ENCODE measurements at regions not wholly inside any gene's neighbourhood (a gene's known extent, or its start where the extent isn't known, plus 50 kb on each side); places are given as distances from the start of the nearest gene placed in this dataset.

- Histone ChIP-seq H3K36me3 (ENCODE audit: control insufficient read depth, insufficient read depth, low read length) (no peaks in the 10 kb centered on the region), H3K4me3 (ENCODE audit: low read depth, low read length) (no peak overlapping the region), H3K9me3 (no peaks in the 10 kb centered on the region), H3K27me3 (replicated peaks; ENCODE audit: control insufficient read depth, insufficient read depth, low read length) (no peaks in the 10 kb centered on the region), H3K4me1 (no peaks in the 10 kb centered on the region)
- H3K27ac Mint-ChIP-seq (ENCODE audit: unreplicated experiment) = no peak overlapping the region
- ChIA-PET POLR2A (no interaction called here), CTCF (no interaction called here)
- no peak overlapping the region for H3K4me3 Mint-ChIP-seq (ENCODE audit: unreplicated experiment)
- H3K9me3 Mint-ChIP-seq (ENCODE audit: unreplicated experiment) = no peaks in the 10 kb centered on the region
- no peak for DNase-seq
- no peaks in the 10 kb centered on the region for H3K4me1 Mint-ChIP-seq (ENCODE audit: low read depth, unreplicated experiment)
- TF ChIP-seq, protein P1, sequence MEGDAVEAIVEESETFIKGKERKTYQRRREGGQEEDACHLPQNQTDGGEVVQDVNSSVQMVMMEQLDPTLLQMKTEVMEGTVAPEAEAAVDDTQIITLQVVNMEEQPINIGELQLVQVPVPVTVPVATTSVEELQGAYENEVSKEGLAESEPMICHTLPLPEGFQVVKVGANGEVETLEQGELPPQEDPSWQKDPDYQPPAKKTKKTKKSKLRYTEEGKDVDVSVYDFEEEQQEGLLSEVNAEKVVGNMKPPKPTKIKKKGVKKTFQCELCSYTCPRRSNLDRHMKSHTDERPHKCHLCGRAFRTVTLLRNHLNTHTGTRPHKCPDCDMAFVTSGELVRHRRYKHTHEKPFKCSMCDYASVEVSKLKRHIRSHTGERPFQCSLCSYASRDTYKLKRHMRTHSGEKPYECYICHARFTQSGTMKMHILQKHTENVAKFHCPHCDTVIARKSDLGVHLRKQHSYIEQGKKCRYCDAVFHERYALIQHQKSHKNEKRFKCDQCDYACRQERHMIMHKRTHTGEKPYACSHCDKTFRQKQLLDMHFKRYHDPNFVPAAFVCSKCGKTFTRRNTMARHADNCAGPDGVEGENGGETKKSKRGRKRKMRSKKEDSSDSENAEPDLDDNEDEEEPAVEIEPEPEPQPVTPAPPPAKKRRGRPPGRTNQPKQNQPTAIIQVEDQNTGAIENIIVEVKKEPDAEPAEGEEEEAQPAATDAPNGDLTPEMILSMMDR (IDR thresholded peaks at IDR 0.05; ENCODE audit: insufficient read depth in 1 of 2, low read depth in 1 of 2, low read length in 1 of 2, severe bottlenecking in 1 of 2, unreplicated experiment in 1 of 2) = no peak
- no peaks in the 10 kb centered on the region for H3K27me3 Mint-ChIP-seq (ENCODE audit: insufficient read depth, unreplicated experiment)
- BruUV-seq (replicated peaks) = no TSS peak
- no peaks in the 10 kb centered on the region for H3K36me3 Mint-ChIP-seq (ENCODE audit: insufficient read depth, unreplicated experiment)
- intact Hi-C loops (cut with micrococcal nuclease; ENCODE audit: unreplicated experiment) = no loop called here
Observed at GRCh38 chr4:81690871-81691270, 219.2 kb upstream of the RASGEF1B start.

DNA sequence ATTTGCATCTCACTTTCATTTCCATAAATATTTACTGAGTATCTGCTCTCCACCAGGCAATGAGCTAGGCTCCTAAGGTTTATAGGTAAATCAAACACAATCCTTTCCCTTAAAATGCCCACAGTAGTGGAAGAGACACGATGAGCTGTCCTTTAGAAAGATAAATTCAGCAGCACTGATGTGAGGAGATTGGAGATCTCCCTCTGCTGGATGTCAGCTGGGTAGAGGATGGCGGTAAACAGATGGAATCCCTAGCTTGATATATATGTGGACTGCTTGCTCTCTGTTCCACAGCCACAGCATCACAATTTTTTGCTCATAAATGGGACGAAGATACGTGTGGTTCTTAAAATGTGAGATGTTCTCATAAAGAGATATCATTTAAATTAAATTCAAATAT is 216.4 kb upstream of the RASGEF1B start:
- H3K4me1 Mint-ChIP-seq (ENCODE audit: low read depth, unreplicated experiment) = peaks cover 4% of the 10 kb centered on the region
- DNase-seq = peak in 1 of 2 experiments; percentile 5
- H3K36me3 Mint-ChIP-seq (ENCODE audit: insufficient read depth, unreplicated experiment) = no peaks in the 10 kb centered on the region
- Histone ChIP-seq H3K4me3 (ENCODE audit: low read depth, low read length) (no peak overlapping the region), H3K36me3 (ENCODE audit: control insufficient read depth, insufficient read depth, low read length) (no peaks in the 10 kb centered on the region), H3K9me3 (no peaks in the 10 kb centered on the region), H3K4me1 (no peaks in the 10 kb centered on the region), H3K27me3 (replicated peaks; ENCODE audit: control insufficient read depth, insufficient read depth, low read length) (no peaks in the 10 kb centered on the region)
- ChIA-PET CTCF (interaction anchor here (1.0 to 1.6 kb wide), 4 partner anchors 27 to 222 kb away, joined by 3 to 21 read pairs (median 8); partner anchors contain the start of gene RASGEF1B), POLR2A (no interaction called here)
- intact Hi-C loops (cut with micrococcal nuclease; ENCODE audit: unreplicated experiment) = loop anchor here (1.0 kb wide), 1 partner anchor 221 kb away; no protein-coding TSS in a partner anchor
- no peak overlapping the region for H3K27ac Mint-ChIP-seq (ENCODE audit: unreplicated experiment)
- H3K27me3 Mint-ChIP-seq (ENCODE audit: insufficient read depth, unreplicated experiment) = no peaks in the 10 kb centered on the region
- TF ChIP-seq, protein P1 (IDR thresholded peaks at IDR 0.05; ENCODE audit: insufficient read depth in 1 of 2, low read depth in 1 of 2, low read length in 1 of 2, severe bottlenecking in 1 of 2, unreplicated experiment in 1 of 2) = peak; percentile 10 to 27
- H3K9me3 Mint-ChIP-seq (ENCODE audit: unreplicated experiment) = no peaks in the 10 kb centered on the region
- no TSS peak for BruUV-seq (replicated peaks)
- no peak overlapping the region for H3K4me3 Mint-ChIP-seq (ENCODE audit: unreplicated experiment)

- no peaks in the 10 kb centered on the region for H3K36me3 Mint-ChIP-seq (ENCODE audit: insufficient read depth, unreplicated experiment)
- DNase-seq = no peak
- no peak overlapping the region for H3K4me3 ChIP-seq (ENCODE audit: low read depth, low read length)
- ChIA-PET POLR2A (no interaction called here), CTCF (interaction anchor here (1.5 to 1.6 kb wide), 2 partner anchors 216 to 220 kb away, joined by 12 to 21 read pairs; partner anchors contain the start of gene RASGEF1B)
- H3K4me1 Mint-ChIP-seq (ENCODE audit: low read depth, unreplicated experiment) = peaks cover 4% of the 10 kb centered on the region
- no peak overlapping the region for H3K27ac Mint-ChIP-seq (ENCODE audit: unreplicated experiment)
- no peaks in the 10 kb centered on the region for H3K27me3 ChIP-seq (replicated peaks; ENCODE audit: control insufficient read depth, insufficient read depth, low read length)
- H3K4me1 ChIP-seq = no peaks in the 10 kb centered on the region
- no TSS peak for BruUV-seq (replicated peaks)
- H3K36me3 ChIP-seq (ENCODE audit: control insufficient read depth, insufficient read depth, low read length) = no peaks in the 10 kb centered on the region
- intact Hi-C loops (cut with micrococcal nuclease; ENCODE audit: unreplicated experiment) = no loop called here
- H3K27me3 Mint-ChIP-seq (ENCODE audit: insufficient read depth, unreplicated experiment) = no peaks in the 10 kb centered on the region
- no peak overlapping the region for H3K4me3 Mint-ChIP-seq (ENCODE audit: unreplicated experiment)
- TF ChIP-seq, protein P1 (IDR thresholded peaks at IDR 0.05; ENCODE audit: insufficient read depth in 1 of 2, low read depth in 1 of 2, low read length in 1 of 2, severe bottlenecking in 1 of 2, unreplicated experiment in 1 of 2) = no peak
- no peaks in the 10 kb centered on the region for H3K9me3 Mint-ChIP-seq (ENCODE audit: unreplicated experiment)
- no peaks in the 10 kb centered on the region for H3K9me3 ChIP-seq
Observed at GRCh38 chr4:81687471-81687870, 215.8 kb upstream of the RASGEF1B start.

Data from Caco-2 (cell line).